GM21619 (cell line): ENCODE measurements at regions not wholly inside any gene's neighbourhood (a gene's known extent, or its start where the extent isn't known, plus 50 kb on each side); places are given as distances from the start of the nearest gene placed in this dataset.

Experiments
- ATAC-seq: cut with Tn5 transposase; IDR thresholded peaks from one replicate; pipeline ENCODE4 v1.9.1; 2021; ENCODE audit not compliant: unreplicated experiment

GRCh38 chr2:105652014-105652796, 92.5 kb upstream of the NCK2 start:
- no peak for ATAC-seq

GRCh38 chr2:105649534-105649933, 95.2 kb upstream of the NCK2 start:
- no peak for ATAC-seq

GRCh38 chr2:105647731-105648130, 97.0 kb upstream of the NCK2 start:
- no peak for ATAC-seq

- no peak for ATAC-seq
Measured at GRCh38 chr2:105646774-105647076, 98.0 kb upstream of the NCK2 start.

- ATAC-seq = no peak
Measured at GRCh38 chr2:105645938-105646773, 98.6 kb upstream of the NCK2 start.

- ATAC-seq = no peak
Measured at GRCh38 chr2:105645031-105645937, 99.4 kb upstream of the NCK2 start.

GRCh38 chr2:105644174-105644980, 100.3 kb upstream of the NCK2 start:
- no peak for ATAC-seq

- ATAC-seq = no peak
Measured at GRCh38 chr2:105643405-105644173, 101.1 kb upstream of the NCK2 start.

GRCh38 chr2:105641389-105641811, 103.3 kb upstream of the NCK2 start:
- ATAC-seq = no peak

GRCh38 chr2:105640246-105640645, 104.5 kb upstream of the NCK2 start:
- ATAC-seq = no peak

GRCh38 chr2:105636109-105636740, 108.5 kb upstream of the NCK2 start:
- no peak for ATAC-seq

GRCh38 chr2:105635564-105635963, 109.1 kb upstream of the NCK2 start:
- no peak for ATAC-seq

GRCh38 chr2:105634198-105634597, 110.5 kb upstream of the NCK2 start:
- no peak for ATAC-seq

- ATAC-seq = no peak
Measured at GRCh38 chr2:105631922-105632321, 112.8 kb upstream of the NCK2 start.

GRCh38 chr2:105631011-105631410, 113.7 kb upstream of the NCK2 start:
- ATAC-seq = no peak

- ATAC-seq = no peak
Measured at GRCh38 chr2:105629634-105630033, 115.1 kb upstream of the NCK2 start.

- ATAC-seq = no peak
Measured at GRCh38 chr2:105627534-105627933, 117.2 kb upstream of the NCK2 start.

GRCh38 chr2:105626966-105627340, 117.8 kb upstream of the NCK2 start:
- ATAC-seq = no peak

GRCh38 chr2:105626212-105626965, 118.3 kb upstream of the NCK2 start:
- no peak for ATAC-seq
